GM12878 (cell line): ENCODE measurements at regions not wholly inside any gene's neighbourhood (a gene's known extent, or its start where the extent isn't known, plus 50 kb on each side); places are given as distances from the start of the nearest gene placed in this dataset.

Source experiments
- ATF2 ChIP-seq: IDR thresholded peaks from 2 replicates; pipeline ENCODE4 v1.6.1; 2012; ENCODE audit warnings: low read length, inconsistent platforms
- ATF3 ChIP-seq: IDR thresholded peaks from 2 replicates; pipeline ENCODE4 v1.6.1; 2011; ENCODE audit warnings: low read depth, mild to moderate bottlenecking, low read length, moderate library complexity, borderline replicate concordance; ENCODE audit errors: extremely low read depth
- CEBPZ ChIP-seq: fragments of 150-350 bp; IDR thresholded peaks from 2 replicates; pipeline ENCODE4 v1.6.1; 2016; ENCODE audit warnings: low read depth, low read length
- DPF2 ChIP-seq: fragments of 450-650 bp; IDR thresholded peaks from 2 replicates; pipeline ENCODE4 v1.6.1; 2017; ENCODE audit warnings: mild to moderate bottlenecking
- E2F8 ChIP-seq: fragments of 450-650 bp; IDR thresholded peaks from 2 replicates; pipeline ENCODE4 v1.6.1; 2018; ENCODE audit warnings: mild to moderate bottlenecking, low read depth, moderate library complexity; ENCODE audit not compliant: partially characterized antibody
- HDAC2 ChIP-seq: fragments of 200-600 bp; sonication (generic); IDR thresholded peaks from 2 replicates; pipeline ENCODE4 v1.6.1; 2017
- KAT2A ChIP-seq: conservative IDR thresholded peaks from 2 replicates; pipeline ENCODE4 v1.6.1; 2011; ENCODE audit warnings: low read depth, low read length; ENCODE audit not compliant: control insufficient read depth
- NFIC ChIP-seq: IDR thresholded peaks from 2 replicates; pipeline ENCODE4 v1.6.1; 2012; ENCODE audit warnings: low read depth, mild to moderate bottlenecking, inconsistent platforms, low read length, moderate library complexity
- ZNF207 ChIP-seq: fragments of 450-650 bp; IDR thresholded peaks from 2 replicates; pipeline ENCODE4 v1.6.1; 2014; ENCODE audit warnings: antibody characterized with exemption, mild to moderate bottlenecking, borderline replicate concordance

- no peak for TF ChIP-seq ATF2
- TF ChIP-seq ZNF207 = no peak
- TF ChIP-seq ATF3 = no peak
- no peak for TF ChIP-seq DPF2
- no peak for TF ChIP-seq HDAC2
- TF ChIP-seq E2F8 = no peak
- no peak for TF ChIP-seq NFIC
- TF ChIP-seq KAT2A = no peak
- no peak for TF ChIP-seq CEBPZ
Measured at GRCh38 chr17:77807051-77807745, 151.3 kb upstream of the TNRC6C start (continued).
